GM19193 (cell line): ENCODE measurements at regions not wholly inside any gene's neighbourhood (a gene's known extent, or its start where the extent isn't known, plus 50 kb on each side); places are given as distances from the start of the nearest gene placed in this dataset.

ENCODE experiments used
- POLR2A ChIP-seq: IDR thresholded peaks from 4 replicates; pipeline ENCODE4 v1.6.1; 2011; ENCODE audit not compliant: insufficient read depth, insufficient read length; ENCODE audit errors: extremely low read depth

DNA sequence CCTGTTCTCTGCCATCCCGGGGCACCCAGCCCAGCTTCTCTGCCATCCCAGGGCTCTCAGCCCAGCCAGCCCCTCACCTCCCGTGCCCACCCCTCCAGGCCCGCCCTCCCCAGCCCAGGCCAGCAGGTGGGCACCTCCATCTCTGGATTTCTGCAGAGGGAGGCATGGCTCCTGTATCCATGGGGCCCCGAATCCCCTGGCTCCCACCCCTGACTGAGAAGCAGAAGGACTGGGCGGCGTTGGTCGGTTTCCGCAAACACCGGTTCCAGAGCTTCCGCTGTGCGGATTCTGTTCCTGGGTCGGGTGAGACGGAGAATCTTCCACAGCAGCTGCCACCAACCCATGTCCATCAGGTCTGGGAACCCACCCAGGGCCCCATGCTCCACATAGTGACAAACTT is 240.3 kb downstream of the BRD1 start:
- no peak for TF ChIP-seq POLR2A

DNA sequence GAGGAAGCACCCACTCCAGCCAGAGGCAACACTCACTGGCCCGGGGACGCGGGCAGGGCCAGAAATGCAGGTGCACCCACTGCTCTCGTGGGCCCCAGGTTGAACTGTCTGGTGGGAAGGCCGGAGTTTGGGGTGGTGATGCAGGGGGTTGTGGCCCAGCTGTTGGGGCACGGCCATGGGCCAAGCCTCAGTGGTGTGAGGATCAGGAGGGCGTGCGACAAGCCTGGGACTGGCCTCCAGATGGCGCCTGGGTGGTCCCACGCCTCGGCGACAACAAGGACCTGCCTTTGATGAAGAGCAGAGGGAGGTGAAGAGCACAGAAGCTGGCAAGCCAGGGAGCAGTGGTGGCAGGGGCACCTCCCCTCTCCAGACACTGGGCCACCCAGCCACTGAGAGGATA is 240.8 kb downstream of the BRD1 start:
- TF ChIP-seq POLR2A = no peak

DNA sequence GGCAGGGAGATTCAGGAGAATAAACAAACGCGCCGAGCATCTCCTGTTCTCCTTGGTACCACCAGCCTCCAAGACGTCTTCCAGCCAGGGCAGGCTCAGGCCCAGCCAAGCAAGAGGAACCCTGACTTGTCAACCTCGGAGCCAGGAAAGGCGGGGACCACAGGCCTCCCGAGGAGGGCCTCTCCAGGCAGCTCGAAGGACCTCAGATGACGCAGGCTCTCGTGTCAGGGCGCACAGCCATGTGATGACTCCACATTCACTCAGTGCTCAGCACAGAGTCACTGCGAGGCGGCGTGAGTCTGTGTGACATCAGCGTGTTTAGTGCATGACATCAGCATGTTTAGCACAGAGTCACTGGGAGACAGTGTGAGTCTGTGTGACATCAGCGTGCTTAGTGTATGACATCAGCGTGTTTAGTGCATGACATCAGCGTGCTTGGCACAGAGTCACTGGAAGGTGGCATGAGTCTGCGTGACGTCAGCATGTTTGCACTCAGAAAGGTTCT is 241.4 kb downstream of the BRD1 start:
- TF ChIP-seq POLR2A = no peak

DNA sequence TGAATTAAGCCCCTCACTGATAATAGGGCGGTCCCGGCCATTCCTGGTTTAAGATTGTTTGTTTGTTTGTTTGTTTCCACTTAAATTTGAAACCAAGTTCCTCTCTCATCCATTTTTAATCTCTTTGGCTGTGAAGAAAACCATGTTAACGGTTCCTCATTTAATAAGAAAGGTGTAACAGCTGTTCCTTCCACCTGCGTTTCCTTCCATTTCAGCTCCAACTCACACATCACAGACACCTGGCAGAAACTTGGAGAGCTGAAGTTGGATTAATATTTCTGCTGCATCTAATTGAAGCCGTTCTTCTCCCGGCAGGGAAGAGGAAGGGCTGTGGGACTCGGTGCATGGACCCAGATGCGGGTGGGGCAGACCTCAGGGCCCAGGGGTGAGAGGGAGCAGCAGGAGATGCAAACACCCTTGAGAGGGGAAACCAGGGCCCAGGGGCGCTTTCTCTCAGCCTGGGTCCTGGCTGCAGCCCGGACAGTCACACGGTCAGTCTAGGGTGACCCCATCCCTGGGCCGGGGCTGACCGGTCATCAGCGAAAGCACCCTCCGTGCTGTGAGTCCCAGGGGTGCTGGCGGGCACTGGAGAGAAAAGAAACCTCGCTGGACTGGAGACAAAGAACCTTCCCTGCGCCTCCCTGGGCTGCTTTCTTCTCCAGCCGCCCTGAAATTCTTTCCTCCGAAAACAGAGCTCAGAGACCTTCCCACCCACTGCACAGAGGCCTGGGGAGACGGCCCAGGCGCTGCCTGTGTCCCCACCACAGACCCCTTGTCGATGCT is 242.0 kb downstream of the BRD1 start:
- TF ChIP-seq POLR2A = no peak

DNA sequence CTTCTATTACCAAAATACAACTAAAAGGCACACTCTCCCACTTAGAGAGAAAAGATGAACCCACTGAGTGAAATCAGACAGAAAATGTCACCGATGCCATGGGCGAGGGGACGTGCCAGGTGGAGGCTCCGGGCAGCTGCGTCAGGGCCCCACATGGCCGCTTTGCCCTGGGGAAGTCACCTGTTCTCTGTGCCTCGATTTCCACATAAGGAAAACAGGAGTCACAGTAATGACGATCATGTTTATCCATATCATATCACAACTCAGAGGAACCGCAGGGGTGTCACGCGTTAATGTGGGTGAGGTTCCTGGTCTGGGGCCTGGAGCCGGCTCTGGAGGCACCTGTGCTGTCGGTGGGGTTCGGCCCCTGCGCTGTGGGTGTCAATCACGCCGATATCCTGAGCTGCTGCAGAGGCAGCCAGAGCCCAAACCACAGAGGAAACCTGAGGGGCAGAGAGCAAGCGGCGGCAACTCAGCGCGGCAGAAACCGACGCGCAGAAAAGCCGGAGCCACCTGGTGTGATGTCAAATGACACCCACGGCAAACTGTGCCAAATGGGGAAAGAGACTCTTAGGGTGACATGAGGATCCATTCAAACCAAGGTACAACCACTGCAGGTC is 243.7 kb downstream of the BRD1 start:
- TF ChIP-seq POLR2A = no peak

DNA sequence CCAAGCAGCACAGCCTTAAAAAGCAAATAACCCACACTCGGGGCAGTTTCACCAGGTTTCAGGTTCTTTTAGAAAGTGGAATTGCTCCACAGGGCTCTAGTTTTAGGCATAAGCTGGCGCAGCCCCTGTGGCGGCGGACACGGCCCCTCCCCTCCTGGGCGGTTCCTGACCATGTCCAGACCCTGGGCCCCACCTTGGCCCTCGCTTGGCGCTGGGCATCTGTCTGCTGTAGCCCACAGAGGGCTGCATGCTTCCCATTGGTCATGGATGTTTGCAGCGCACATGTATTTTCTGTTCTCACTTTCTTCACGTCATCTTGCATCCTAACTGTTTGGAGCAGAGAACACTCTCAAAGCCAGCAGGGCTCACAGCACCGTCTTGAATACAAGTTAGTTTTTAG is 244.3 kb downstream of the BRD1 start:
- TF ChIP-seq POLR2A = no peak

DNA sequence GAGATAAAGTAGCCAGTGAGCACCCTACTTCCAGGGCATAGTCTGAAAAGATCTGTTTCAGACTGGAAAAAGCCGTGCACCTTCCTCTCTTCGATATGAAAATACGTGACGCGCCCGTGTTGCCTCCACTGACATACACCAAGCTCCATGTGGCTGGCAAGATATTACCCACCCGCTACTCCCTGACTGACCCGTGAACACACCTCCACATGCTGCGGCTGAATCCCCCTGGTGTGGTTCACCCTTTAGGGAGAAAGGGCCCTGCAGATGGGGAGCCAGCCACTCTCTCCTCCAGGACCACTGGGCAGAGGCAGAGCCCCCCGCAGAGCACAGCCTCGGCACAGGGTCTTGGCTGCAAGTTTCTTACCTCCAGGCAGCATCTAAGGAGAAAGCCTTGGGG is 245.0 kb downstream of the BRD1 start:
- no peak for TF ChIP-seq POLR2A

DNA sequence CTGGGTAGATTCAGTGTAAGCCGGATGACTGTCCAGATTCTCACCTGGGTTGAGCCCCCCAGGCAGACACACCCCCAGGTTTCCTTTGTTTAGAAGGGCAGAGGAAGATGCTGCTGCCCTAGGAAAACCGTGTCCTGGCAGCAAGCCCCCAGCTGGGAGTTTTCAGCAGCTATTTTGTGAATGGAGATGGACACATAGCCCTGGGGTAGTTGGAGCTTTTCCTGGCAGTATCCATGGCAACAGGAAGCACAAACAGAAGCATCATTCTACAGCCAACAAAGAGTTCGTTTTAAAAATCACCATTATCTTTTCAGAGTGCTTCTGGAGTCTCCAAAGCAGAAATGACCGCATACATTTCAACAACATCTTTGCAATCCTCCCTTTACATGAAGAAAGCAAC is 245.5 kb downstream of the BRD1 start:
- no peak for TF ChIP-seq POLR2A

DNA sequence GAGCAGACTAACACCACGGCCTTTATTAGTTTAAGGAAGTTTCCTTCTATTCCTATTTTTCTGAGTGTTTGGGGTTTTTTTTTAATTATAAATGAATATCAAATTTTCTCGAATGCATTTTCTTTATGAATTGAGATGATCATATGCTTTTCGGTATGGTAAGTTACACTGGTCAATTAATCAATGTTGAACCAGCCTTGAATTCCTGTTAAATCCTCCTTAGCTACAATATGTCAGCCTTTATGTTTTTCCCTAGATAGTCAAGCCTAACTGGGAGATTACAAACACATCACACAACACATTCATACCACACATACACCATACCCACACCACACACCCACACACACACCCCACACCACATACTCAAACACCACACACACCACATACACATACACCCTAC is 247.6 kb downstream of the BRD1 start:
- TF ChIP-seq POLR2A = no peak

DNA sequence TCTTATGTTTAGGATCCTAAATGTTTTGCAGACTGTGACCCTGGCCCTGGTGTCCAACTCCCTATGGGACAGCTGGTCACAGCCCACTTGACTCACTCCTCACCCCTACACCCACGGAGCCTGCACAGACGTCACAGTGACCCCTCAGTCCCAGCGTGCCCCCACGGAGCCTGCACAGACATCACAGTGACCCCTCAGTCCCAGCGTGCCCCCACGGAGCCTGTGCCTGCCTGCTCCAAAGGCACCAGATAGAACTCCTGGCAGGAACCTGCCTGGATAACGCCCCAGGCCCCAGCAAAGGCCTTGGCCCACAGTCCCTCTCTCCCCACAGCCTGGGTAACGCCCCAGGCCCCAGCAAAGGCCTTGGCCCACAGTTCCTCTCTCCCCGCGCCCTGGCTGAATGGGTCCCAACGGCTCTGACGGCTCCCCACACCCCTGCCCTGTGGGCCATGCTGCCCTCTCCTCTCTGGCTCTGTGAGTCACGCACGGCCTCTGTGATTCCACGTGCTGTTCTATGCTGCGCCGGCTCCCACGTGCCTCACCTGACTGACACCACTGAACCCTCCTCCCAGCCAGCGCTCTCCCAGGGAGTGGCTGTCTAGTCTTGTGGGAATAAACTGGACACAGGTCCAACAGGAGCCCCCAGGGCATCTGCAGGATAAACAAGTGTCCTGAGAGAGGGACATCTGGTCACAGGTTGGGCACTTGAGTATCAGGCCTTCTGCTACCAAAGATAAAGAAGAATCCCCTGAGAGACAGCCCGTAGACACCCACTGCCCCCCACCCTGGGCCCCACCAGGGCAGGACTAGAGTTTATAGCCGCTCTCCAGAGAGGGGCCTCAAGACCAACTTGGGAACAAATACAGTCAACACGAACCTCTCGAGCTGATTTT is 250.3 kb downstream of the BRD1 start:
- TF ChIP-seq POLR2A = no peak

DNA sequence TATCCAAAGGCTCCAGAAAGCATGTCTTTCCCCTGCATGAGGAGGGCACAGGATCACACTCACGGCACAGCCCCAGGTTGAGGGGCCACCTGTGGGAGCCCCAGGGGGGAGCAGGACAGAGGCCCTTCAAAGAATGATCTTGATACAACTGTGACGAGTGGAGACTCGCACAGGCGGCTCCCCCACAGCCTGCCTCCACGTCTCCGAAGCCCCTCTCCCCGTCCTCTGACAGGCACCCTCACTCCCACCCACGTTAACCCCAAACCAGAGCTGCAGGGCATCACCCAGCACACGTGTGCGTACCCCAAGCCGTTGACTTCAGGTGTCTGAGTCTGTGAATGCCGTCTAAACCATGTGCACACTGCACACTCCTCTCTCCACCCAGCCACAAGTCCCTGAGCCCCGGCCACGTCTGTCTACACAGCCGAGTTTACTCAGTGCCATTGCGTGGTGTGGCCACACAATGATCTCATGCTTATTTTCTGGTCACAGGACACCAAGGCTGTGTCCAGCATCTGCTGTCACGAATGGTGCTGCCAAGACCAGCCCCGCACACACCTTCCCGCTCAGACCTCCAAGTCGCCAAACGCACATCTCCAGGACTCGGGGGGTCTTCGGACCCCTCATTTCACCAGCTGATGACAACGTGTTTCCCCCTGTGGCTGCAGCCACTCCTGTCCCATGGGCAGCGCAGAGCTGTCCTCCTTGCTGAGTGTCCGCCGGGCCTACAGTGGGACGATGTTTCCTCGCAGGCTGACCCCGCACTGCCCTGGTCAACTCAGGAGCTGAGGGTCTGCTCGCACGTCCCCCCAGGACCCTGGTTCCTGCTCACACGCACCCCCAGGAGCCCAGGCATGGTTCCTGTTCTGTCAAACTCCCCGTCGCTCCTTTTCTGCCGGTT is 251.2 kb downstream of the BRD1 start:
- TF ChIP-seq POLR2A = no peak

DNA sequence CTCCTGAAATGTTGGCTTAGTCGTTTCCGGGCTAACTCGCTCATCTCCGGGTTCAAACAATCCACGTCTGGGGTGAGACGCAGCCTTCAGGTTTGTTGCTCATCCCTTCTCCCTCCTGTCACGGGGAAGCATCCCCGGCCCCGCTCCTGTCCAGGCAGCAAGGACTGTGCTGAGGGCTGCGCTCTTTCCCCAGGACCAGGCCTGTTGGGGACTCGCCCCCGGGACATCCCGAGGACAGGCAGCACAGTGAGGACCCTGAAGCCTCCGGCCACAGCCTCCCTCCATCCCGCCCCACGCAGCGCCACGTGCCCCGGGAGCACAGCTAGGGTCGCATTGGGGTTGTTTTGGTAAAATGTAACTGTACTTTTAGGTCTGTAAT is 252.0 kb downstream of the BRD1 start:
- no peak for TF ChIP-seq POLR2A

DNA sequence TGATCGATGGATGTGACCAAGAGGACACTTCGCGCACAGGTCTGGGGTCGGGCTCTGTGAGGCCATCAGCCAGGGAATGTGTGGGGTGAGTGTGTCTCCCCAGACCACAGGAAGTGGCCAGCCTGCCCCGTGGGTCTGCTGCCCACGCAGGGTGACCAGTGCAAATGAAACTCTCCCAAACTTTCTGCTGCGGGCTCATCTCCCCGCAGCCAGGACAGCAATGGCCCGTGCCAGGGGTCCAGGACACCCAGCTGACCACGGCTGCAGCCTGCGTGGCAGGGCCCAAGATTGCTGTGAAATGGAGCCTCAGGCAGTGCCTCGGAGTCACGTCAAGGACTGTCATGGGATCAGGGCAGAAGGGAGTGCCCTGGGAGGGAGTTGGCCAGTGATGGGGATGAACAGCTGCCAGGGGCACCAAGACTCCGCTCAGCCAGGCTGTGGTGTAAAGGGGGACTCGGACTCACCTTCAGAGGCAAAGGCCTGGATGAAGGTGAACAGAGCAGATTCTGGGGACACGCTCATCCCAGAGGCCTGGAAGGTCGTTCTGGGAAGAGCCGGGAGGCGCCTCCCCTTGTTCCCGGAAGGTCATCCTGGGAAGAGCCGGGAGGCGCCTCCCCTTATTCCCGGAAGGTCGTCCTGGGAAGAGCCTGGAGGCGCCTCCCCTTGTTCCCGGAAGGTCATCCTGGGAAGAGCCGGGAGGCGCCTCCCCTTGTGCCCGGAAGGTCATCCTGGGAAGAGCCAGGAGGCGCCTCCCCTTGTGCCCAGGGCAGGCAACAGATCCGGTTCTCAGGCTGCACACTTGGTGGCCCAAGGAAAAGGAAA is 252.6 kb downstream of the BRD1 start:
- TF ChIP-seq POLR2A = no peak
